OCI-LY7 (cell line): ENCODE measurements at regions not wholly inside any gene's neighbourhood (a gene's known extent, or its start where the extent isn't known, plus 50 kb on each side); places are given as distances from the start of the nearest gene placed in this dataset.
A peak's percentile ranks its signal among the peaks of the same experiment; 100 is the strongest.

Experiments
- BruUV-seq: library from RNA; stranded (reverse); fragments of 400-500 nt; replicated peaks from 2 replicates; lab custom pipeline; 2021; lab: Mats Ljungman, UMichigan
- CTCF ChIA-PET: fragments of 300-600 bp; sonication (Branson Sonifier 250); formaldehyde crosslinking; loops from one replicate; lab custom pipeline; 2022; ENCODE audit warnings: antibody characterized with exemption; ENCODE audit not compliant: unreplicated experiment; lab: Charles Lee
- POLR2A ChIA-PET: fragments of 300-600 bp; sonication (Branson Sonifier 250); formaldehyde crosslinking; loops from one replicate; lab custom pipeline; 2022; ENCODE audit warnings: antibody characterized with exemption; lab: Charles Lee
- DNase-seq: peaks from one replicate; pipeline ENCODE4 v3.0.0-alpha.2; 2015; ENCODE audit warnings: low spot score
- H2AFZ ChIP-seq: fragments of 200-600 bp; sonication (generic), shearing (Covaris generic); 2 replicates; pipeline ENCODE4 v1.6.1; 2014; ENCODE audit warnings: mild to moderate bottlenecking, antibody characterized with exemption, low read length, moderate library complexity
- H3K27ac ChIP-seq: fragments of 200-600 bp; sonication (generic); 2 replicates; pipeline ENCODE4 v1.5.1; 2014; ENCODE audit warnings: mixed run types, low read depth, mild to moderate bottlenecking, moderate library complexity, low read length, inconsistent platforms; ENCODE audit not compliant: poor library complexity, severe bottlenecking
- H3K36me3 ChIP-seq: fragments of 200-600 bp; sonication (generic); 2 replicates; pipeline ENCODE4 v1.6.1; 2014; ENCODE audit warnings: mild to moderate bottlenecking, antibody characterized with exemption, low read length, moderate library complexity, mixed read lengths; ENCODE audit not compliant: insufficient read depth
- H3K4me1 ChIP-seq: fragments of 200-600 bp; sonication (generic); 2 replicates; pipeline ENCODE4 v1.5.1; 2014; ENCODE audit warnings: mild to moderate bottlenecking, low read length; ENCODE audit not compliant: insufficient read depth, poor library complexity, severe bottlenecking
- H3K4me2 ChIP-seq: fragments of 200-600 bp; sonication (generic); 2 replicates; pipeline ENCODE4 v1.6.1; 2014; ENCODE audit warnings: mild to moderate bottlenecking, low read length
- H3K4me3 ChIP-seq: fragments of 200-600 bp; sonication (generic); 2 replicates; pipeline ENCODE4 v1.5.1; 2014; ENCODE audit warnings: mild to moderate bottlenecking, low read depth, low read length; ENCODE audit not compliant: poor library complexity, severe bottlenecking
- H3K79me2 ChIP-seq: fragments of 200-600 bp; sonication (generic); 2 replicates; pipeline ENCODE4 v1.6.1; 2016; ENCODE audit warnings: low read depth, mild to moderate bottlenecking, low read length, moderate library complexity, mixed read lengths; ENCODE audit not compliant: insufficient read depth
- H3K9me2 ChIP-seq: fragments of 200-600 bp; sonication (generic); 2 replicates; pipeline ENCODE4 v1.6.1; 2016; ENCODE audit warnings: mild to moderate bottlenecking, low read length, mixed read lengths; ENCODE audit not compliant: insufficient read depth
- H3K9me3 ChIP-seq: fragments of 200-600 bp; sonication (generic); 2 replicates; pipeline ENCODE4 v1.6.1; 2014; ENCODE audit warnings: mild to moderate bottlenecking, mixed run types, low read length, mixed read lengths
- H4K20me1 ChIP-seq: fragments of 200-600 bp; sonication (generic); 2 replicates; pipeline ENCODE4 v1.6.1; 2014; ENCODE audit warnings: mild to moderate bottlenecking, antibody characterized with exemption, low read length, moderate library complexity, mixed read lengths; ENCODE audit not compliant: insufficient read depth
- CTCF ChIP-seq: fragments of 200-600 bp; sonication (generic); conservative IDR thresholded peaks from 2 replicates; pipeline ENCODE4 v1.5.1; 2014; ENCODE audit warnings: mild to moderate bottlenecking, antibody characterized with exemption, low read length, moderate library complexity, mixed read lengths
- EZH2phosphoT487 ChIP-seq: fragments of 200-600 bp; sonication (generic); IDR thresholded peaks from 2 replicates; pipeline ENCODE4 v1.6.1; 2018; ENCODE audit warnings: low read depth, borderline replicate concordance, mild to moderate bottlenecking, mixed run types, antibody characterized with exemption, low read length, moderate library complexity, mixed read lengths
- intact Hi-C: fragments of 100-400 bp; cut with micrococcal nuclease; formaldehyde crosslinking; loops from one replicate; pipeline ENCODE4 v1.10.0; 2022; ENCODE audit not compliant: unreplicated experiment

- H3K36me3 ChIP-seq = no peaks in the 10 kb centered on the region
- no peaks in the 10 kb centered on the region for H3K9me3 ChIP-seq
- no peak overlapping the region for H2AFZ ChIP-seq
- no TSS peak for BruUV-seq
- H3K27ac ChIP-seq = no peak overlapping the region
- TF ChIP-seq CTCF (no peak), EZH2phosphoT487 (no peak)
- POLR2A ChIA-PET = no interaction called here
- no peaks in the 10 kb centered on the region for H3K79me2 ChIP-seq
- H3K4me2 ChIP-seq = no peak overlapping the region
- no peak overlapping the region for H3K4me3 ChIP-seq
- no peaks in the 10 kb centered on the region for H4K20me1 ChIP-seq
- intact Hi-C loops = no loop called here
- CTCF ChIA-PET = no interaction called here
- no peaks in the 10 kb centered on the region for H3K9me2 ChIP-seq
- DNase-seq = no peak
- no peaks in the 10 kb centered on the region for H3K4me1 ChIP-seq
Measured at GRCh38 chr5:5764246-5764645, 341.8 kb downstream of the ICE1 start.

GRCh38 chr5:5756762-5757161 is 334.3 kb downstream of the ICE1 start:
- Histone ChIP-seq H3K36me3 (no peaks in the 10 kb centered on the region), H3K9me2 (no peaks in the 10 kb centered on the region), H3K27ac (no peak overlapping the region), H4K20me1 (no peaks in the 10 kb centered on the region), H3K9me3 (no peaks in the 10 kb centered on the region), H2AFZ (peak overlapping the region; percentile 84; the same call in 1 of the 2 replicates), H3K4me3 (no peak overlapping the region), H3K79me2 (no peaks in the 10 kb centered on the region), H3K4me2 (peak overlapping the region; percentile 63), H3K4me1 (peaks cover 56% of the 10 kb centered on the region)
- TF ChIP-seq CTCF (peak; percentile 33; the same call in 1 of the 2 replicates), EZH2phosphoT487 (no peak)
- ChIA-PET CTCF (no interaction called here), POLR2A (interaction anchor here (1.0 to 1.2 kb wide), 2 partner anchors 9 to 18 kb away, joined by 3 to 6 read pairs; no protein-coding TSS in a partner anchor)
- no TSS peak for BruUV-seq
- intact Hi-C loops = loop anchor here (10.0 kb wide), 2 partner anchors 438 to 878 kb away; partner anchors contain the start of genes NSUN2 and SRD5A1
- peak; percentile 13 for DNase-seq

- Histone ChIP-seq H3K4me2 (peak overlapping the region; percentile 63), H3K36me3 (no peaks in the 10 kb centered on the region), H3K4me1 (peaks cover 64% of the 10 kb centered on the region), H3K9me3 (no peaks in the 10 kb centered on the region), H3K9me2 (no peaks in the 10 kb centered on the region), H2AFZ (peak overlapping the region; percentile 84), H3K4me3 (peak overlapping the region; percentile 6), H3K27ac (peak overlapping the region; percentile 66), H4K20me1 (no peaks in the 10 kb centered on the region), H3K79me2 (no peaks in the 10 kb centered on the region)
- DNase-seq = peak; percentile 36
- ChIA-PET POLR2A (interaction anchor here (1.0 to 1.2 kb wide), 2 partner anchors 16 to 17 kb away, joined by 3 to 6 read pairs; no protein-coding TSS in a partner anchor), CTCF (interaction anchor here (0.6 kb wide), 1 partner anchor 37 kb away, joined by 3 read pairs; no protein-coding TSS in a partner anchor)
- TF ChIP-seq EZH2phosphoT487 (no peak), CTCF (no peak)
- no TSS peak for BruUV-seq
- intact Hi-C loops = loop anchor here (10.0 kb wide), 2 partner anchors 439 to 879 kb away; partner anchors contain the start of genes NSUN2 and SRD5A1
Measured at GRCh38 chr5:5755888-5756287, 333.4 kb downstream of the ICE1 start.
